HG02588 (cell line): ENCODE measurements at regions not wholly inside any gene's neighbourhood (a gene's known extent, or its start where the extent isn't known, plus 50 kb on each side); places are given as distances from the start of the nearest gene placed in this dataset.
A peak's percentile ranks its signal among the peaks of the same experiment; 100 is the strongest.

Experiments used
- ATAC-seq: cut with Tn5 transposase; IDR thresholded peaks from one replicate; pipeline ENCODE4 v1.9.1; 2021; ENCODE audit warnings: mild to moderate bottlenecking, moderate library complexity; ENCODE audit not compliant: unreplicated experiment

DNA sequence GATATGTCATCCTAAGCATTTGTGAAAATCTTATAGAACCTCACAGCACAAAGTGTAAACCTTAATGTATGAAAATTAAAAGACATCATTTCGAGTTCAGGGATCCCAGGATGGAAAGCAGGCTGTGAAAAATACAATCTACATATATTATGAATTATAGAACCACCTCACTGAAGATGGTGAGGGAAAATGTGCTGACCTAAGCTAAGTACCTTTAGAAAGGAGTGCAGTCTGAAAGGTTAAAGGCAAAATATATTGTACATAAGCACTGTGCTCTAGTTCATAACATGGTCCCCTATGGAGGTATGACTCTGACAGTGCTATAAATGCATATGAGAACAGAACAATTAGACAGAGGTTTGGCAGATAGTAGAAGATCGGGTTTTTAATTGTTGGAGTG lies 368.6 kb downstream of the TMA16 start:
- ATAC-seq: no peak

DNA sequence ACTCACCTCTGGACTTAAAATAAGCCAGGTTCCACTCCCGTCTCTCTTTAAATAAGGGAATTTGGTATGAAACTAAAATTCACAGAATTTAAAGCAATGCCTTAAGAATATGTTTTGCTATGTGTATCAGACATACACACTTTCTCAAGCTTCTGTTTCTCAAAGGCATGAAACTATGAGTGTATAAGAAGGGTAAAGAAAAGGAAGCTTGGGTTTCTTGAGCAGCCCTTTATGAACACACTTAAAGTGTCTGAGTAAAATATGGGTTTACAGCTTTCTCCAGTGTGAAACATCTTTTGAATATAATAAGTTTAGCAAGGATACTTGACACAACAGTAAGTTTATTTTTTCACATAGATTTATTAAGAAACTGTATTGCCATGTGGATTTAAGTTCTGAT lies 370.5 kb downstream of the TMA16 start:
- no peak for ATAC-seq

DNA sequence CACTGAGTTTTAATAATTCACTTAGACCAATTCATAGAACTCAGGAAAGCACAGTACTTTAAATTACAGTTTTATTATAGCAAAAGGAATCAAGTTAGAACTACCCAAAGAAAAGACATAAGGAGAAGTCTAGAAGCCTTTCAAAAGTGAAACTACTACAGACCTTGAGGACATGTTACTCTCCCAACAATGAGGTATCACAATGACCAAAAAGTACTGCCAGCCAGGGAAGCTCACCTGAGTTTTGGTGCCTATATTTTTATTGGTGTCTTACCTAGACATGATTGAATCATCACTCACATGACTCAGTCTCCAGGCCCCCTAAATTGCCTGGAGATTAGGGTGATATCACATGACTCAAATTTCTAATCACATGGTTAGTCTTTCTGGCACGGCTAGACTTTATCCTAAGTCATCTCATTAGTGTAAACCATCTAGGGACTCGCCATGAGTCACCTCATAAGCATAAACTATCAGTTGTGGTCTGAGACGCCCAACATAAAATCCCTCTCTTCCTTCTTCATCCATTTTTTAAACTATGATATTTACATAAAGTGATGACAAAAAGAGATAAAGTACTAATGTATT lies 372.3 kb downstream of the TMA16 start:
- peak; percentile 82 for ATAC-seq

DNA sequence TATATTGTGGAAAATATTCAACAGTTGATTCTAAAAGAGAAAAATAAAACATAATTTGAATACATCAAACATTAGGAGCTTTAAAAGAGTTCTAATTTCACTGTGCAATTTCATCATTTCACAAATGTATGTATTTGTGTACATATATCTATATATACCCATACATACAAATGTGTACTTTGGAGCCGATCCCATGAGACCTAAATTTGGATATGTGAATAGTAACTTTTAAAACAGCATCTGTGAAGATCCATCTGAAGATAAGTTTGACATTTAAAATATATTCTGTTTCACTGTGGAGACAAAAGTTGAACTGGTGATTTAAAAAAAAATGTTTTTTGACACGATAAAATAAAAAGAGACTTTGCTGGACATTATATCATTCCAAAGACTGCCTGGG lies 374.0 kb downstream of the TMA16 start:
- no peak for ATAC-seq

DNA sequence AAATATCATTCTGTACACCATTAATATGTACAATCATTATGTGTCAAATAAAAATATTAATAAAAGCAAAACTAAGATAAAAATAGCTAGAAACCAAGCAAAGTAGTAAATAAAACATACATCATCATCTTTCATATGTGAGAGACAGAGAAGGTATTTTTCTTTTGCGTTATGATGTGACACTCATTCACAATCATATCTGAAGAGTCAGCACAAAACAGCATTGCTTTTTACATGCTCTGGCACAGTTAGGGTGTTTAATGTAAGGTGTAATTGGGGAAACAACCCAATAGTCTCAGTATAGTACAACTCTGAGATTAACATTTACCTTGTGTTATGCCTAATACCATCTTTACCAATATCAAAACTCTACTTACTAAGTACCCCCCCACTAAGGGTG lies 376.6 kb downstream of the TMA16 start:
- no peak for ATAC-seq

DNA sequence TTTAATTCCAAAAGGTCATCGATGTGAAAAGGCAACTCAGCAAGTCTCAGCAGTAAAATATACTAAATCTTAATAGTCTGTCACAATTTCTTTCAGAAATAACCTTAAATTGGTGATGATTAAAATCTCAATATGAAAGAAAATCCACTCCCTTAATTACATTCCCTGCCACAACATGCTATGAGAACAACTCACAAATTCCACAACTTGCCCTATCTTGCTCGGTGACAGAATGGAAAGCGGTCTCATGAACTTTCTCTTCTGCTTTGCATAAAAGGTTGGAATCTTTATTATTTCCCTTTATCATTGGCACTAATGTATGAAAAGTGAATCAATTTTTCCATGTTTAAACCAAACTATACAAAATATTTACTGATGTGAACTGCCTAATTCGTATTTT lies 380.8 kb downstream of the TMA16 start:
- no peak for ATAC-seq

DNA sequence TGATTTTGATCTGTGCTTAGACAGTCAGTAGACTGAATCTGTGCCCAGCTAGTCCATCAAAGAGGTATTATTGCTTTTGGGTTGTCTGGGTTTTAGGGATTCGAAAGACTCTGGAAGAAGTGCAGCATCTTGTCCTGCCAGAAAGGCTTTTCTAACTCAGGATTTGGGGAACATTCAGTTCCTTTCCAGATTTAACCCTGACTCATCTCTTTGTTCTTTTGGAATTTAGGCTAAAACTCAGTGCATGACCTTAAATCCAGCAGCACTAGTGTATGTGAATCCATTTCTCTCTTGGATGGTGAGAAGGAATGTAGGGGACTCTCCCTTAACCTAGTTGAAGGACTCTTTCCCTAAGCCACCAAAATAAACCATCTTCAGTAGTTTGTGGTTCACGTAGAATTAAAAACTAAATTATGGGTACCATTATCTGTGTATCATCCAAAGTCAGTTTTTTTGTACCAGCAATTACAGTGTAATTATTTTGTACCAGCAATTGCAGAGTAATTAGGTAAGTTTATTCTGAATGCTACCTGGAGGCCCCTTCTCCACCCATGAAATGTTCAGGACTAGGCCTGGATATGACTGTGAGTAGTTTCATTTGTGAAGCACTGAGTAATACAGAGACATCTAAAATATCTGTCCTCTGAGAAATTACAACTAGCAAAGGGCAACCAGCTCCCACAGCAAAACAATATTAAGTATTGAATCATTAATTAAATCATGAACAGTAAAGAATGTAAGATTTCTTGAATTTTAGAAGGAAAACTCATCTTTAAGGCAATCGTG lies 384.0 kb downstream of the TMA16 start:
- peak; percentile 78 for ATAC-seq

DNA sequence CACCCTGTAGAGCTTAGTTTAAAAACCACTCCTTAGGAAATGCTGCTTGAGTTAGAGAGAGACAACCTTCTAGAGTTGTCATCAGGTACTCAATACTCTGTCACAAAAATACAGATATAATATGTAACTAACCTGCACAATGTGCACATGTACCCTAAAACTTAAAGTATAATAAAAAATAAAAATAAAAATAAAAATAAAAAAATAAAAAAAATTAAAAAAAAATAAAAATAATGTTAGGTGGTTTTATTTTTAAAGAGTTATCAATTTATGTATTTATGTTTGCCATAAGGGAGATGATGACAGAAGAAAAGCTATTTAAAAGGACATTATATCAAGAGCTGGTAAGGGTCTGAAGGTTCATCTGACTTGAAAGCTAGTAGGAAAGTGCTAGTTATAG lies 397.9 kb downstream of the TMA16 start:
- ATAC-seq: no peak

DNA sequence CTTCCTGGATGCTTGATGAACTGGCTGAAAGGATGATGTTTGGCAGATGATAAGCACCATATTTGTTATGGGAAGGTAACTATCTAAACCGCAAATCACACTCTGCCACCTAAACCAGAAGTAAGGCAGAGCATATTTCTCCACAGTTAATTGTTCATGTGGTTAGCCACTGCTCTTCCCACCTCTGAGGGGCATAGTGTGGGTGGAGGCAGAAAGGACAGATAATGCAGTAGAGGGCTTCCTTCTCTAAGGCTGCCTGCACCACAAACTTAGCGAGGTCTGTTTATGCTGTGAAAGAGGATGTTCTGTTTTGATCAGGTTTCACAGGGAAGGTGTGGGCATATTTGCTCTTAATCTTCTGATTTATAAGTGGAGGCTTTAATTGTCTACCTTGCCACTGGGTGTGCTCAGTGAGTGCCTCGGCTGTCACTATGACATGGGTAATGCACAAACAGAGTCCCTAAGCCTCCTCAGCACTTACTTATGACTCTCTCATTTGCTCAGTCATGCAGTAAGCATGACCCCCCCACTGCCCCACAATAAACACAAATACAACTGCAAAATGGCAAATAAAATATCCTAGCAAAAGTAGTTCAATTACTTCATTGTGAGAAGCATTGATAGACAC lies 401.0 kb downstream of the TMA16 start:
- no peak for ATAC-seq

DNA sequence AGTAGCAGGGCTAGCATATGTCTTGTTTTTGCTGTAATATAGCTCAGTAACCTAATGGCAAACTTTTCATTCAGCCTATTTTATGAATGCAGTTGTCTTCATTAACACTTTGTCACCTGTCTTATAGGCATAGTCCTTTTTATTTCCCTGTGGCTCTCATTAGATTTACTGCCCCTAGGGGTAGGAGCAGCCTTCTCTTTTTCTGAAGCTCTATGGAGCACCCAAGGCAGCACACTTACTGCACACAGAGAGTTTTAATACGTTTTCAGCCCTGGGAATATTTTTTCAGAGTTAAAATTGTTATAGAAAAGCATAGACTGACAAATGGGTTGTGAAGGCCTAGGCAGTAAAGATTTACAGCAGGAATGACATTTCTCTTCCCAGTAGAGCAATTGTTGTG lies 406.8 kb downstream of the TMA16 start:
- ATAC-seq: no peak

DNA sequence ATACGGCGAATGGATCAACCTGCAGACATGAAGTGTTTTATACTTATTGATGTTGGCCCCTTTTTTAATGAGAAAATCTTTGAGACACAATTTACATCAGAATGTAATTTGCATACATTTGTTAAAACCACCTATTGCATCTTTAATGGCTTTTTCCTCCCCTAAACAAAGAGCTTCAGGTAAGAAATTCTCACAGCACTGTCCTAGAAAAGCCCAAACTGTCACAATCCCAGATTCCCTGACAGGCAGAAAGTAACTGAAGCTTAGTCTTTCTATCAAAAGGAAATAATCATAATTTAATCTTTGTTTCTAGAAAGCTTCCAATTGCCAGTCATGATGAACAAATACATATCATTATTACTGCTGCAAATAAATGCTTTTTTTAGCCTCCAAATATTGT lies 407.9 kb downstream of the TMA16 start:
- ATAC-seq: no peak

DNA sequence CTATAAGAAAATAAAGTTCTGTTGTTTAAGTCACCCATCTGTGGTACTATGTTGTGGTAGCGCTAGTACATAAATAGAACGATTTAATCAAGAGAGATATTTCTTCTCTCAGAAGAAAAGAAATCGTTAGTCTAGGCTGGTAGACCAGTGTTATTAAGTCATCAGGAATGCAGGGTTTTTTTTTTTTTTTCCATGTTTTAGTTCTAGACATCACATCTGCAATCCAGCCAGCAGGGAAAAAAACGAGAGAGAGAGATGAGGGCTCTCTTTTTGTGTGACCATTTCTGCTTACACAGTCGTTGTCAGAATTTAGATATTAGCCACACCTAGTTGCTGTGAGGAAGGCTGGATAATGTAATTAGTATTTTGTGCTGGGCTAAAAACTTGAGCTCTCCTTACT lies 417.4 kb downstream of the TMA16 start:
- ATAC-seq: no peak

DNA sequence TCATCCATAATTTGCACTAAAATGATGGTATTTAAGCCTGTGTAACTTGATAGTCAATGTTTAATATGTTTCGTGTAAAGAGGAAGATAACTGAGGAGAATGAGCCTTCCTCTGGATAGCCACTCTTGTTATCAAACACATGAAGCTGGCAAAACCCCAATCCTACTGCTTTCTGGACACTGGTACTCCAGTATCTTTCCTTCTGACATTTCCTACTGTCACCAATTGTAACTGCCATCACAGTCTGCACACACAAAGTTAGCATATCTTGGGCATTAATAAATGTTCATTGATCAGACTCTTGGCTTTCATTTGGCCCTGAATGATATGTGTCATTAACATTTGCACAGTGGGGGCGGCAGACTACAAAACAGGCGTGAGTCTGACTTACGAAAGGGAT lies 419.1 kb downstream of the TMA16 start:
- ATAC-seq: no peak

DNA sequence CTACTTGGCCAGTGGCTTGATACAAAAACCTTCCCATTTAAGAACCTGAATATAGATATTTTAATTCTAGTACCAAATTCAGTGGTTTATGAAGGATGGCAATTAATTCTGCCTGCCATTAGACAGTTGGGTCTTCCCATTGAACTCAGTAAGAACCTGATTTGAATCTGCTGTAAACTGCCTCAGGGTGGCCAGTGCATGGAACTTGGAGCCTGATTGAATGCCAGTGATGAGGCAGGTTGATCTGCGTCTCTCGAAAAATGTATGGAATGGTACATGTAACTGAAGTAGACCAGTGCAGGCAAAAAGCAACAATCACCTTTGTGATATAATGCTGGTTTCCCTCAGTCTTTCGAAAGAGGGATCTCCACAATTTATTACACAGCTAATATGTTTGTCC lies 421.4 kb downstream of the TMA16 start:
- no peak for ATAC-seq

DNA sequence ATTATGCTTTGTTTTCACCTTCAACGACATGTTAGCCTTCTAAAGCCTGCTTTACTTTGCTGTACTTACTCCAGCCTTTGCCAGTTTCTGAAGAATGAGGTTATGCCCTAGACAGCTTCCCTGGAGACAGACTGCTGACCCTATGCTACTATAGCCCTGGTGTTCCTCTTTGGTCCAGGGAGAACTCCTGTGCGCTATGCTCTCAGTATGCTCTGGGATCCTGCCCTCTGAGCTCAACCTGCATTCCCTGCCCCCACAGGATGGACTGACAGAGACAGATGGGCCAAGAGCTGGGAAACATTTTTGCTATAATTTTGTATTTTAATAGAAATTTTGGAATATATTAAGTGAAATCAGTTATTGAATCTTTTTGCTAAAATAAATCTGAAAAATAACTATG lies 425.9 kb downstream of the TMA16 start:
- ATAC-seq: no peak

DNA sequence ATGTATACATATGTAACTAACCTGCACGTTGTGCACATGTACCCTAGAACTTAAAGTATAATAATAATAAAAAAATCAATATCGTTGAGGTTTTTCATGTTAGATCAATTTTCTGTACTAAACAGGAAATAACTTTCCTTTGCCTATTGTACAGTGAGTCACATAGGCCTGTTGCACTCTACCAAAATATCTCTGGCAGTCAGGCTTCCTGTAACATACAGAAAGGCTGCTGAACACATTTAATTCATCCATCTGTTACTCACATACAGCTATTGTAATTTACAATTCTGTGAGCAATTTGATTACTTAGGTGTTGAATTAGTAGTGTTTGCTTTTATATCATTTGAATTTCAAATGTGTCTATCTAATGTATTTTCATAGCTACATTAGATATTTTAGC lies 427.8 kb downstream of the TMA16 start:
- no peak for ATAC-seq

DNA sequence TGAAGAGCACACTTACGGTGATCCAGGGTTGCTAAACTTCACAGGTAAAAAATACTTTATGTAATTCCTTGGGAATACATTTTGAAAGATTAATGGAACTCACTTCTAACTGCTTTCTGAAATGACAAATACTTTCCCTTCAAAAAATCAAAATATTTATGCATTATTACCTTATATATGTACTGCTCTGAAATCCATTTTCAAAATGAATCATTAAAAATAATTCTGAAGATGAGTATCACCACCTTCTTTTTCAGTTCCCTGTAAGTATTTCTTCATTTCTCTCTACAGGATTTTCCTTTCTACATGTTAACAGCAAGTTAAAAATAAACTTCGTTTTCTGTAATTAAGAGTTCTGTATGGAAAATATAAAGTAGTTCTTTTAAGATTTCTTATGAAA lies 428.6 kb downstream of the TMA16 start:
- ATAC-seq: no peak

DNA sequence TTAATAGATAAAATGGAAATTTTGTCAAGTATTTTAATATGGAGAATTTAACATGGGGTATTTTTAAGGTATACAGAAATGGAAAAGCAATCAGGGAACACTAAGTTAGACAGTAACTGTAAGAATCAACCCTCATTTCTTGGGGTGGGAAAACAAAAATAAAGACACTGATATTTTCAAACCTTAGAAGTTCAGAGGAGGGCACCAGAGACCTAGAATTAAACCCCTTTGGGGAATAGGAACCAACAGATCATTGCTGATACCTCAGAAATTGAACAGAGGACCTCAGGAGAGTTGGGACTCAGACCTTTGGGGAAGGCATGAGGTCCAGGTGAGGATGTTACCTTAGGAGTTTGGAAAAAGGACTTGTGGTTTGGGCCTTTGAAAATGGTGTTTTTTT lies 435.6 kb downstream of the TMA16 start:
- no peak for ATAC-seq

DNA sequence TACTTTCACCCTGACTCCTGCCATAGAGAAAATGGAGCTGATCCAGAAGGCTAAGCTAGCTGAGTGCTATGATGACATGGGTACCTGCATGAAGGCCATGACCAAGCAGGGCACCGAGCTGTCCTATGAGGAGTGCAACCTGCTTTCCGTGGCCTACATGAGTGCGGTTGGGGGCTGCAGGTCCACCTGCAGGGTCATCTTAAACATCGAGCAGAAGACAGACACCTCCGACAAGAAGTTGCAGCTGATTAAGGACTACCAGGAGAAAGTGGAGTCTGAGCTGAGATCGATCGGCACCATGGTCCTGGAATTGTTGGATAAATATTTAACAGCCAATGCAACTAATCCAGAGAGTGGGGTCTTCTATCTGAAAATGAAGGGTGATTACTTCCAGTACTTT lies 438.0 kb downstream of the TMA16 start:
- ATAC-seq: no peak

DNA sequence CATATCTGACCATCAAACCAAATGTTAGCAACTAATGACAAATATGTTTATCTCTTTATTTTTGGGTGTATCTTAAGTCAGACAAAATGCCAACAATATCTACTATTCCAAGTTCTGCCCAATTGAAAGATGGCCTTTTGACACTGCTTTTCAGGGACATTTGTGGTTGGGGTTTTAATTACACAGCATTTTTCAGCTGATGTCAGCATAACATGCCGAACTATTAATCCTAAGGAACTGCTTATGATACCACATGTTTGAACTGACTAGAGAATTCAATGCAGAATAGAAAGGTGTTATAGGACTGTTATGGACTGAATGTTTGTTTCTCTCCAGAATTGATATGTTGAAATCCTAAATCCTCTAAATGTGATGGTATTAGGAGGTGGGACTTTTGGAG lies 445.1 kb downstream of the TMA16 start:
- ATAC-seq: no peak

DNA sequence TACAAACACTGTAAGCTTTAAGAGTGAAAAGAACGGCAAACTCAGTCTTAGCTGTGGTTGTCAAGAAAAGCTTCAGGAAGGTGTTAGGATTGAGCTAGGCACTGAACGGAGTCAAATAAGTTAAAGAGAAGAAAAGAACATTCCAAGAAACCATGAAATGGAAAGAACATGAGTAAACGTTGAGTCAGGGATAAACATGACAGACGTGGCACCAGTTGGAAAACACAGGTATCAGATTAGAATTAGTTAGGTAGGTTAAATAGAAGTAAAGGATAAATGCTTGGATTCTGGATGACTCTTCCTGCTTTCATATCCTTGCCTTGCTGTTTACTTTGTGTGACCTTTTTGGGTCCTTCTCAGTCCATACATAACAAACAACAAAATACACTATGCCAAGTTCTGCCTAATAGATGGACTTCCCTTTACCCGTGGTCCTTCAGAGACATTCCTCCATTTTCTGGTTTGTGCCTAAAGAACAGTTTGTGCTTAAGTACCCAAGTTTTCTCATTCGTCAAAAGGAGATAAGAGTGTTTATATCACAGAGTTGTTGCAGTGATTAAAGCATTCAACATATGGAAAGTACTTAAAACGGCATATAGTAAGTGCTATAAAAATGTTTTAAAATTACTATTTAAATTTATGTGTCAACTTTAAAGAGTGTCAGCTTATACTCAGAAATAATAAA lies 446.9 kb downstream of the TMA16 start:
- no peak for ATAC-seq

DNA sequence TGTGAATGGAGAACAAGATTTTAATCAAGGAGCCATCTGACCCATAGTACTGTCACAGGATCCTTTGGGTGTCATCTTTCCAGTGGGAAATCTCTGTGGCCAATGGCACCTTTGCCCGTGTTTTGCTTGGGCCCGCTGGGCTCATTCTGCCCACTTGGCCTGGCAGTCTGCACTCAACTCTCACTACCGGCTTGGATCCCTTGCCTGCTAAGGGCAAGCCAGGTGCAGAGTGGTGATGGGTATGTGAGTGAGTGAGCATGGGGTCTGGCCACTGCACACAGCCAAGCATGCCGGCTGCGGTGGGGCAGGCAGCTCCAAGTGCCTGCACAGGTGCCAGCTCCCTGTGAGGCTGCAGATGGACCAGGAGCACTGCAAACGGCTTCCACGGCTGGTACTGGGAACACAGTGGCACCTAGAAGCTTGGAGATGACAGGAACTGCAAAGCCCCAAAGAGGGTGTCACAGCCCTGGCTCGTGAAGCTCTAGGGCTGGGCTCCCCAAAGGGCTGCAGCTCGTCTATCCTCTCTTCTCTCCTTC lies 454.5 kb downstream of the TMA16 start:
- no peak for ATAC-seq
